Body of pancreas (tissue), 4 donors: ENCODE measurements at regions not wholly inside any gene's neighbourhood (a gene's known extent, or its start where the extent isn't known, plus 50 kb on each side); places are given as distances from the start of the nearest gene placed in this dataset.

ENCODE experiments used
- POLR2A ChIP-seq, 3 donors: fragments of 450-650 bp; IDR thresholded peaks; one replicate each; pipeline ENCODE4 v1.6.1; 2016; ENCODE audit warnings: antibody characterized with exemption in 3 of 3, mild to moderate bottlenecking in 2 of 3
- TF ChIP-seq, protein P1 (sequence below), 7 experiments: fragments of 450-650 bp in 4 of 7; fragments of 200-600 bp in 3 of 7; sonication (generic) in 3 of 7; IDR thresholded peaks; one replicate each; pipeline ENCODE4 v1.5.1; 2016 to 2019; ENCODE audit warnings: antibody characterized with exemption in 7 of 7

DNA sequence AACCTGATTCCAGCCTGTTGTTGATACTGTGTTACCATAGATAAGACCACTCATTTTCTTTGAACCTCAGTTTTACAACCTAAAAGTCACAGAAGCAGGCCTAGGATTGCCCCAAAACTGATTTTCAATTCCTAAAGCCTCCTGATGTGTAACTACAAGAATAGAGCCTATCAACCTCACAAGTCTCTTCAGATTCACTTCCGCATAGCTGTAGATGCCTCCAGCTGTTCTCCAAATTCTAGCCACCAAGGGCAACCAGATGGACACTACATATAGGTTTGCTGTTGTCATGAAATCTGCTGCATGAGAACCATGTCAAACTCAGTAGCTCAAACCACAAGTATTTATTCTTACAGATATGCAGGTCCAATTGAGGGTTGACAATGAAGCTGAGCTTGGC is 143.5 kb downstream of the SPATA31D1 start:
- TF ChIP-seq, protein P1, sequence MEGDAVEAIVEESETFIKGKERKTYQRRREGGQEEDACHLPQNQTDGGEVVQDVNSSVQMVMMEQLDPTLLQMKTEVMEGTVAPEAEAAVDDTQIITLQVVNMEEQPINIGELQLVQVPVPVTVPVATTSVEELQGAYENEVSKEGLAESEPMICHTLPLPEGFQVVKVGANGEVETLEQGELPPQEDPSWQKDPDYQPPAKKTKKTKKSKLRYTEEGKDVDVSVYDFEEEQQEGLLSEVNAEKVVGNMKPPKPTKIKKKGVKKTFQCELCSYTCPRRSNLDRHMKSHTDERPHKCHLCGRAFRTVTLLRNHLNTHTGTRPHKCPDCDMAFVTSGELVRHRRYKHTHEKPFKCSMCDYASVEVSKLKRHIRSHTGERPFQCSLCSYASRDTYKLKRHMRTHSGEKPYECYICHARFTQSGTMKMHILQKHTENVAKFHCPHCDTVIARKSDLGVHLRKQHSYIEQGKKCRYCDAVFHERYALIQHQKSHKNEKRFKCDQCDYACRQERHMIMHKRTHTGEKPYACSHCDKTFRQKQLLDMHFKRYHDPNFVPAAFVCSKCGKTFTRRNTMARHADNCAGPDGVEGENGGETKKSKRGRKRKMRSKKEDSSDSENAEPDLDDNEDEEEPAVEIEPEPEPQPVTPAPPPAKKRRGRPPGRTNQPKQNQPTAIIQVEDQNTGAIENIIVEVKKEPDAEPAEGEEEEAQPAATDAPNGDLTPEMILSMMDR (IDR thresholded peaks at IDR 0.05): no peak
- no peak for TF ChIP-seq POLR2A (IDR thresholded peaks at IDR 0.05)
